NCI-H345 treated with DMSO at 0.1 percent for 48 hours (cell line): ENCODE measurements at regions not wholly inside any gene's neighbourhood (a gene's known extent, or its start where the extent isn't known, plus 50 kb on each side); places are given as distances from the start of the nearest gene placed in this dataset.
A peak's percentile ranks its signal among the peaks of the same experiment; 100 is the strongest.

Source experiments
- DNase-seq: peaks from one replicate; lab custom pipeline; 2025; ENCODE audit not compliant: unreplicated experiment; lab: John Stamatoyannopoulos, UW

DNA sequence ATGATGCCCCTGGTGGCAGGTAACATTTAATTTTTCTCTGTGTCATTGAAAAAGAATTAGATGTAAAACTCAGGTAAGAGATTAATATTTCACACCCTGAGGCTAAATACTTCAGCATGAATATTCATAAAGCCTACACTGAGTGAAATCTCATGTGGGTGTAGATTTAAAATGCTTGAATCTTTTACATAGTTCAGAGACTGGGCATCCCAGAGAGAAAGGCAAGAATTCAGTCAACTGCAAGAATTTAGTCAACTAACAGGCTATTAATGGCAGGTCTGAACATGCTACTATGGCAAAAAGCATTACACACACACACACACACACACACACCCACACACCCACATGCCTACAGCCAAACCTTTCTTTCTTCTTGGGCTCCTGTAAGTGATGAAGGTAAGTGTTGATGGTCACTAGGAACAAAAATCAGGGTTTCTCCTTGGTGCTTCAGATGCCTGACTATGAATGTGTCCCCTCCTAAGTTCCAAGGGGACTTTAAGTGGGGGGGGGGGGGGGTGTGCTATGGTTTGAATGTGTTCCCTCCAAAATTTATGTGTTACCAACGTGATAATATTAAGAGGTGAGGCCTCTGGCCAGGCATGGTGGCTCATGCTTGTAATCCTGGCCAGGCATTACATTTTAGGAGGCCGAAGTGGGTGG, 63.7 kb upstream of the PSMD7 start:
- no peak for DNase-seq

- no peak for DNase-seq
Measured at GRCh38 chr16:74230126-74230525, 66.5 kb upstream of the PSMD7 start.

GRCh38 chr16:74226338-74226954, 70.2 kb upstream of the PSMD7 start:
- no peak for DNase-seq

- no peak for DNase-seq
Measured at GRCh38 chr16:74224828-74225612, 71.6 kb upstream of the PSMD7 start.

DNA sequence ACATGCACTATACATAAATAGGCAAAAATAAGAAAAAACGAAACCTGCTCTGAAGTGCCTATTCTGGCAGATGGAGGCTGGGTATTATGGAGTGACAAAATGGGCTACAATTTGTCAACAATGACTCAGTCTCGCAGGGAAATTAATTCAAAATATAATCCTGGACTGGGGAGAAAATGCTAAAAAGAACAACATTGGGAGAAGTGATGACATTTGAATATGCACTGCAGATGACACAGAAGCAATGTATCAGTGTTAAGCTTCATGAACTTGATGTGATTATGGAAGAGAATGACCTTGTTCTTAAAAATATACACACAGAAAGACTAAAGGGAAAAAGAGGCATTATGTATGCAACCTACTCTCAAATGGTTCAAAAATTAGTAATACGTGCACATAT, 74.8 kb upstream of the PSMD7 start:
- DNase-seq: no peak

GRCh38 chr16:74219706-74220105, 76.9 kb upstream of the PSMD7 start:
- DNase-seq: no peak

GRCh38 chr16:74218871-74219270, 77.7 kb upstream of the PSMD7 start:
- no peak for DNase-seq

- no peak for DNase-seq
Measured at GRCh38 chr16:74216319-74216718, 80.3 kb upstream of the PSMD7 start.

GRCh38 chr16:74215249-74215648, 81.4 kb upstream of the PSMD7 start:
- no peak for DNase-seq

DNA sequence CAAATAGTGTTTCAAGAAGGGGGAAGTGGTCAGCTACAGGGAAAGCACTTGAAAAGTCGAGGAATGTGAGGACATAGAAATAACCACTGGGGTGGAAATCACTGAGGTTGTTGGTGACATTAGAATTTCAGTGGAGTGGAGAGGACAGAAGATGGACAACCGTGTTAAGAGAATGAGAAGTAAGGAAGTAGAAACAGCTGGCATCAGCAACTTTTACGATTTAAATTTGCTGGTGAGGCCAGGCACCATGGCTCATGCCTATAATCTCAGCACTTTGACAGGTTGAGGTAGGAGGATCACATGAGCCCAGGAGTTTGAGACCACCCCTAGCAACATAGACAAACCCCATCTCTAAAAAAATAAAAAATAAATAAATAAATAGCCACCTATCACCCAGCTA, 83.2 kb upstream of the PSMD7 start:
- DNase-seq: no peak

- DNase-seq: no peak
Measured at GRCh38 chr16:74210245-74210644, 86.4 kb upstream of the PSMD7 start.

DNA sequence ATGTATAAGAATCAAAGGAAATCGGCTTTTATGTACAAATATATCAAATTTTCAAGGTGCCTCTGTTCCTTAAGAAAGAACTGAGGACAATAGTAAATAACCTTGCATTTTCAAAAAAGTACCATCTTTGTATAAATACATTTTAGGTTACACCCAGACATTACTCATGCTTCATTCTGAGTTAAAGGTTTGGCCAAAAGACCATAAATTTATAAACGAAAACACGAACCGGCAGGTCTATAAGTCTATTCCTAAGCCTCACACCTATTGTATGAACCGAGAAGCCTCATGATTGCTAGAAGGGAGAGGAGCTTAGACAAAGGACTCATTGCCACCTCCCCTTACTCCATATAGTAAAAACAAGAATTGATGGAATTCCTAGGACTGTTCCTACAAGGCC, 94.6 kb upstream of the PSMD7 start:
- DNase-seq: no peak

- DNase-seq: no peak
Measured at GRCh38 chr16:74201576-74201975, 95.0 kb upstream of the PSMD7 start.

- DNase-seq: no peak
Measured at GRCh38 chr16:74200921-74201320, 95.7 kb upstream of the PSMD7 start.

DNA sequence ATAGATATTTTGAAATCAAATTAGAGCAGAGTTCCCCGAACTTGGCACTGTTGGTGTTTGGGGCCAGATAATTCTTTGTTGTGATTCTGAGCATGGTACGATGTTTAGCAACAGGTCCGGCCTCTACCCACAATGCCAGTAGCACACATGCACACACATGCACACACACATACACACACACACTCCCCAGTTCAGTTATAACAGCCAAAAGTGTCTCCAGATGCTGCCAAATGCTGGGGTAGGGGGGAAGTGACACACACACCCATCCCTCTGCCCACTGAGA, 96.8 kb upstream of the PSMD7 start:
- DNase-seq: no peak

DNA sequence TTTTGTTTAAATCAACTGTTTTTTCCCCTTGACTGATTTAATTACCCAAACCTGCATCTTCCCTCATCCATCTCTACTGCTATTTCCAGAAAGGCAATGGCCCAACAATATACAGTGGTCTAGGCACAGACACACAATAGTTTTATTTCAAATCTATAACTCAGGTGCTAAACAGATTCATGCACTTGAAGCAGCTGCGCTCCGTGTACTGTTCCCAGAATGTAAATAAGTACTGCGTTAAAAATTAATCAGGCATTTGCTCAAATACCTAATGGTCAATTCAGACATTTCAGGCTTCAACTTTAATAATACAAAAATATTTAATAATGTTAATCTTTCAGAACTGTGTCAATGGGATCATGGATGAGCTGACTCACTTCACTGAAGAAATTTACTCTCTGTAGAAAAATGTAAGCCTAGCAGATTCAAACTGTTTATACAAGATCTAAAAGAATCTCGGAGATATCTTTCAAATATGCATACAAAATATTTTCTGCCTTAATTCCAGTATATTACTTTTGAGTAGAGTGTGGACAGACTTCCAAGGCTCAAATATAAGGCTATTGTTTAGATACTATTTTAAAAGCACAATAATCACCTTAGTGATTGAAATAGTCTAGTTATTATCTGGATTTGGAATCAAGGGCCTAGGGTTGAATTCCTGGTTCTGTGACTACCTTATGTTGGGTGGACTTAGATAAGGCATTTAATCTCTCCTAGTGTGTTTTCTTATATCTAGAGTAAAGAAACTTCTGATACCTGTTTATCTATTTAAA, 97.4 kb upstream of the PSMD7 start:
- DNase-seq: no peak

GRCh38 chr16:74192281-74192797, 104.3 kb upstream of the PSMD7 start:
- DNase-seq: no peak

DNA sequence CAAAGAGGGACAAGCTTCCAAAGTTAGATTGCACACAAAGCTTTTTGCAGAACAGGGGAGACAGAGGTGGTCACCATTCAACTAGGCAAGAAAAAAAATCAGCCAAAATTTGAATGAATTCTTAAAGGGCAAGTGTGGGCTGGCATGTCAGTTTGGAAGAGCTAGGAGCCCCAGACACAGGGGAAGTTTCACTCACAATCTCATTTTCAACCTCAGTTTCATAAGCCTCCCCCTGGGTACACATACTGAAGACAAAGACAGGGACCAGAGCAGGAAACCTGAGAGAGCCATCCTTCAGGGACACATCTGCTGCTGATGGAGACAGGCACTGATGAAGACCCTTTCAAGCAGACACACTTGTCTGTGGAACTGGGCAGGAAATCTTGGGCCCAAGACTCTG, 106.3 kb upstream of the PSMD7 start:
- DNase-seq: no peak

GRCh38 chr16:74188856-74189255, 107.8 kb upstream of the PSMD7 start:
- no peak for DNase-seq

DNA sequence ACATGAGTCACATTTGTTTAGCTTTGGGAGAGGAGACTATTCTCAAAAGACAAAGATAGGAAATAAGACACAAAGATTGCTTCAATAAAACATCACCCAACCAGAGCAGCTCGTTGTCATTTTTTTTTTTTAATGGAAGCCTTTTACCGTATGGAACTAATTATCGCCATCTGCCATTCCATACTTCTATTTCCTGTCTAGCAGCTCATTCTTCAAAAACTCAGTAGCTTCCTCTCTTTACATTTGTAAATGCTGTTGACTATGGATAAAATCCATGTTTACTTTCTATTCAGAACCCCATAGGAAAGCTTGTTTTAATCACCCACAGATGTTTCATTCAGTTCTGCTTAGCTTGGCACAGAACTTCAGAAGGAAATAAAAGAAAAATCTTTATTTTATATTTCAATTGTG, 110.0 kb upstream of the PSMD7 start:
- DNase-seq: peak; percentile 62

- DNase-seq: no peak
Measured at GRCh38 chr16:74184839-74185238, 111.8 kb upstream of the PSMD7 start.
